SK-N-SH (cell line): ENCODE measurements at regions not wholly inside any gene's neighbourhood (a gene's known extent, or its start where the extent isn't known, plus 50 kb on each side); places are given as distances from the start of the nearest gene placed in this dataset.

Source experiments
- CTCF ChIA-PET: fragments of 300-600, 350-600 bp; formaldehyde crosslinking; extraction: SDS; loops from one replicate; lab custom pipeline; 2021; lab: Yijun Ruan, JAX
- POLR2A ChIA-PET: fragments of 350-600 bp; sonication (Branson Sonifier 250); formaldehyde crosslinking; extraction: SDS; loops from one replicate; lab custom pipeline; 2020; ENCODE audit warnings: antibody characterized with exemption, inconsistent platforms; lab: Yijun Ruan, JAX
- DNase-seq: peaks from one replicate; pipeline ENCODE4 v3.0.0; 2012
- H2AFZ ChIP-seq: fragments of 200-600 bp; sonication (generic); 2 replicates; pipeline ENCODE4 v1.8.1; 2016; ENCODE audit warnings: antibody characterized with exemption, mild to moderate bottlenecking, low read depth
- H3F3A ChIP-seq: fragments of 200-600 bp; sonication (generic); replicated peaks from 2 replicates; pipeline ENCODE3; 2016; ENCODE audit warnings: antibody characterized with exemption, mild to moderate bottlenecking; ENCODE audit not compliant: insufficient read depth
- H3K27ac ChIP-seq, 2 experiments: fragments of 200-500 bp in 1 of 2; fragments of 200-600 bp in 1 of 2; sonication (Bioruptor generic) in 1 of 2; sonication (generic), shearing (Covaris generic) in 1 of 2; 2 replicates each; pipeline versions ENCODE4 v1.5.1 to v1.6.1; 2014 to 2016; ENCODE audit warnings: low read depth in 2 of 2, inconsistent platforms in 1 of 2, low read length in 1 of 2, mild to moderate bottlenecking in 1 of 2, mixed read lengths in 1 of 2
- H3K27me3 ChIP-seq: fragments of 200-600 bp; sonication (generic), shearing (Covaris generic); 2 replicates; pipeline ENCODE4 v1.6.1; 2016; ENCODE audit warnings: mixed run types; ENCODE audit not compliant: insufficient read depth
- H3K36me3 ChIP-seq, 2 experiments: fragments of 200-500 bp in 1 of 2; fragments of 200-600 bp in 1 of 2; sonication (Bioruptor generic) in 1 of 2; sonication (generic) in 1 of 2; replicated peaks in 1 of 2; 2 replicates each; pipeline versions ENCODE3 to v1.5.1; 2014 to 2016; ENCODE audit warnings: low read length in 1 of 2, mild to moderate bottlenecking in 1 of 2; ENCODE audit not compliant: insufficient read depth in 2 of 2, control insufficient read depth in 1 of 2
- H3K4me1 ChIP-seq, 2 experiments: fragments of 200-500 bp in 1 of 2; fragments of 200-600 bp in 1 of 2; sonication (Bioruptor generic) in 1 of 2; sonication (generic), shearing (Covaris generic) in 1 of 2; 2 replicates each; pipeline versions ENCODE4 v1.5.1 to v1.6.1; 2014 to 2016; ENCODE audit warnings: low read depth in 1 of 2, low read length in 1 of 2, mixed run types in 1 of 2; ENCODE audit not compliant: insufficient read depth in 2 of 2, control insufficient read depth in 1 of 2
- H3K4me2 ChIP-seq: fragments of 200-600 bp; sonication (generic), shearing (Covaris generic); 2 replicates; pipeline ENCODE4 v1.6.1; 2017; ENCODE audit warnings: mixed run types
- H3K4me3 ChIP-seq, 2 experiments: fragments of 200-500 bp in 1 of 2; fragments of 200-600 bp in 1 of 2; sonication (Bioruptor generic) in 1 of 2; sonication (generic), shearing (Covaris generic) in 1 of 2; 2 replicates each; pipeline versions ENCODE4 v1.5.1 to v1.8.1; 2014 to 2016; ENCODE audit warnings: low read depth in 2 of 2, inconsistent platforms in 1 of 2, low read length in 1 of 2, mild to moderate bottlenecking in 1 of 2, mixed read lengths in 1 of 2, moderate library complexity in 1 of 2
- H3K79me2 ChIP-seq: fragments of 200-600 bp; sonication (generic); 2 replicates; pipeline ENCODE4 v1.8.1; 2017; ENCODE audit warnings: mild to moderate bottlenecking; ENCODE audit not compliant: insufficient read depth
- H3K9ac ChIP-seq: fragments of 200-600 bp; sonication (generic); 2 replicates; pipeline ENCODE4 v1.6.1; 2017; ENCODE audit warnings: mixed run types
- H3K9me2 ChIP-seq: fragments of 200-600 bp; sonication (generic); 2 replicates; pipeline ENCODE4 v1.6.1; 2017; ENCODE audit warnings: mixed run types
- H3K9me3 ChIP-seq: fragments of 200-600 bp; sonication (generic); 2 replicates; pipeline ENCODE4 v1.6.1; 2017; ENCODE audit warnings: mixed run types, mild to moderate bottlenecking, moderate library complexity
- H4K20me1 ChIP-seq: fragments of 200-600 bp; sonication (generic); 2 replicates; pipeline ENCODE4 v1.6.1; 2017; ENCODE audit warnings: mild to moderate bottlenecking, mixed run types; ENCODE audit not compliant: insufficient read depth
- ELF1 ChIP-seq: IDR thresholded peaks from 2 replicates; pipeline ENCODE4 v1.4.0; 2012
- EP300 ChIP-seq, 2 experiments: IDR thresholded peaks; 2 replicates each; pipeline versions ENCODE4 v1.4.0 to v1.6.1; 2012; ENCODE audit warnings: borderline replicate concordance in 1 of 2, low read depth in 1 of 2, low read length in 1 of 2
- EZH2phosphoT487 ChIP-seq: fragments of 200-600 bp; sonication (generic); IDR thresholded peaks from 2 replicates; pipeline ENCODE4 v1.6.1; 2017; ENCODE audit warnings: low read depth, mixed run types, mild to moderate bottlenecking, antibody characterized with exemption, moderate library complexity, borderline replicate concordance
- FOXJ3 ChIP-seq: sonication (generic); formaldehyde crosslinking; IDR thresholded peaks from 2 replicates; pipeline ENCODE4 v1.5.1; 2020; ENCODE audit warnings: mild to moderate bottlenecking, missing genetic modification reagents
- FOXM1 ChIP-seq: IDR thresholded peaks from 2 replicates; pipeline ENCODE4 v1.4.0; 2012; ENCODE audit warnings: low read depth, mild to moderate bottlenecking
- GATA2 ChIP-seq: sonication (generic); formaldehyde crosslinking; IDR thresholded peaks from 2 replicates; pipeline ENCODE4 v1.5.0; 2020; ENCODE audit warnings: mild to moderate bottlenecking, missing genetic modification reagents
- MEF2A ChIP-seq: IDR thresholded peaks from 2 replicates; pipeline ENCODE4 v1.4.0; 2012; ENCODE audit warnings: low read depth, borderline replicate concordance
- POLR2AphosphoS5 ChIP-seq: IDR thresholded peaks from 2 replicates; pipeline ENCODE4 v1.6.1; 2012; ENCODE audit warnings: low read depth, low read length
- RAD21 ChIP-seq: IDR thresholded peaks from 2 replicates; pipeline ENCODE4 v1.6.1; 2012; ENCODE audit warnings: mild to moderate bottlenecking, low read length
- RCOR1 ChIP-seq: fragments of 150-350 bp; IDR thresholded peaks from 2 replicates; pipeline ENCODE4 v1.6.1; 2017; ENCODE audit warnings: antibody characterized with exemption, low read length
- RFX5 ChIP-seq: IDR thresholded peaks from 2 replicates; pipeline ENCODE4 v1.6.1; 2012; ENCODE audit warnings: mild to moderate bottlenecking, improper control_type of control experiment, low read length
- RXRA ChIP-seq: IDR thresholded peaks from 2 replicates; pipeline ENCODE4 v1.4.0; 2012; ENCODE audit warnings: low read depth, mild to moderate bottlenecking, borderline replicate concordance
- SIN3A ChIP-seq: IDR thresholded peaks from 2 replicates; pipeline ENCODE4 v1.6.1; 2012; ENCODE audit warnings: low read depth, mild to moderate bottlenecking, low read length, moderate library complexity, borderline replicate concordance
- SMC3 ChIP-seq: IDR thresholded peaks from 2 replicates; pipeline ENCODE4 v1.6.1; 2012; ENCODE audit warnings: low read depth, low read length, improper control_type of control experiment
- TAF1 ChIP-seq: IDR thresholded peaks from 2 replicates; pipeline ENCODE4 v1.6.1; 2012; ENCODE audit warnings: low read depth, mild to moderate bottlenecking, low read length, moderate library complexity, borderline replicate concordance
- TEAD4 ChIP-seq: IDR thresholded peaks from 2 replicates; pipeline ENCODE4 v1.4.0; 2012; ENCODE audit warnings: mild to moderate bottlenecking, borderline replicate concordance; ENCODE audit not compliant: insufficient read depth
- YY1 ChIP-seq: IDR thresholded peaks from 2 replicates; pipeline ENCODE4 v1.4.0; 2012; ENCODE audit warnings: low read depth, mild to moderate bottlenecking
- WGBS: methylation state at CpG from one replicate; pipeline ENCODE4 v1.1.6; 2017; ENCODE audit warnings: low lambda C conversion rate; 5-methylcytosine and 5-hydroxymethylcytosine counted together
- TF ChIP-seq, protein P1 (sequence below): IDR thresholded peaks from 2 replicates; pipeline ENCODE4 v1.4.0; 2012; ENCODE audit warnings: low read depth
- TF ChIP-seq, protein P2 (sequence below): IDR thresholded peaks from 2 replicates; pipeline ENCODE4 v1.6.1; 2012; ENCODE audit warnings: mild to moderate bottlenecking, low read depth, low read length, moderate library complexity

DNA sequence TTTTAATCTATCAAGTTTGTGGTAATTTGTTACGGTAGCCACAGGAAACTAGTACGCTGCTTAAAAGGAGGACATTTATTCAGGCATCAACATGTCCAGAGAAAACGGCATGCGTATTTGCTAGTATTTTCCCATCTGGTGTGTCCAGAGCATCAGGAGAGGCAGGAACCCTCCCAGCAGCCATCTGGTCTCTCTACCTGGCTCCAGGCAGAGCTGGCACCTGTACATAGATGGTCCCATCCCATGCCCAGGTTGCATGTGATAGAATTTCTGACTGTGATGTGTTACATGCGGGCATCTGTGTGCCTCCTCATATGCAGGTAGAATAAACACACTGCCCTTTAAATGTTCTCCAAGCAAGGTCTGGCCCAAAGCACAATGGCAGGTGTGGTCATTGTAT, 57.9 kb upstream of the PAGE1 start:
- no peak overlapping the region for H3K9ac ChIP-seq
- no peak overlapping the region for H2AFZ ChIP-seq
- CTCF ChIA-PET = interaction anchor here (0.7 to 1.9 kb wide), 13 partner anchors 11 to 468 kb away, joined by 3 to 7 read pairs (median 5); no protein-coding TSS in a partner anchor
- no peaks in the 10 kb centered on the region for H3K79me2 ChIP-seq
- H3K27ac ChIP-seq = no peak overlapping the region
- no peak overlapping the region for H3K4me3 ChIP-seq
- H3K27me3 ChIP-seq = peaks cover 12% of the 10 kb centered on the region; the same call in 1 of the 2 replicates
- no peaks in the 10 kb centered on the region for H3F3A ChIP-seq
- no peaks in the 10 kb centered on the region for H3K9me3 ChIP-seq
- H3K9me2 ChIP-seq = no peaks in the 10 kb centered on the region
- WGBS = 46% methylated on average over 4 of the region's 5 CpGs
- H4K20me1 ChIP-seq = no peaks in the 10 kb centered on the region
- no peak for DNase-seq
- no peaks in the 10 kb centered on the region for H3K36me3 ChIP-seq
- H3K4me2 ChIP-seq = no peak overlapping the region
- POLR2A ChIA-PET = no interaction called here
- no peaks in the 10 kb centered on the region for H3K4me1 ChIP-seq
- TF ChIP-seq POLR2AphosphoS5 (no peak), TAF1 (no peak), MEF2A (no peak), EZH2phosphoT487 (no peak), YY1 (no peak), FOXM1 (no peak), SIN3A (no peak), FOXJ3 (CRISPR knock-in tag) (no peak), GATA2 (CRISPR knock-in tag) (no peak), EP300 (IDR thresholded peaks at IDR 0.05; ENCODE audit: borderline replicate concordance in 1 of 2, low read depth in 1 of 2, low read length in 1 of 2) (no peak), TEAD4 (no peak), SMC3 (no peak), ELF1 (no peak), RXRA (no peak), RAD21 (no peak), RFX5 (no peak), RCOR1 (no peak)
- TF ChIP-seq, protein P1, sequence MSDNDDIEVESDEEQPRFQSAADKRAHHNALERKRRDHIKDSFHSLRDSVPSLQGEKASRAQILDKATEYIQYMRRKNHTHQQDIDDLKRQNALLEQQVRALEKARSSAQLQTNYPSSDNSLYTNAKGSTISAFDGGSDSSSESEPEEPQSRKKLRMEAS = no peak
- TF ChIP-seq, protein P2, sequence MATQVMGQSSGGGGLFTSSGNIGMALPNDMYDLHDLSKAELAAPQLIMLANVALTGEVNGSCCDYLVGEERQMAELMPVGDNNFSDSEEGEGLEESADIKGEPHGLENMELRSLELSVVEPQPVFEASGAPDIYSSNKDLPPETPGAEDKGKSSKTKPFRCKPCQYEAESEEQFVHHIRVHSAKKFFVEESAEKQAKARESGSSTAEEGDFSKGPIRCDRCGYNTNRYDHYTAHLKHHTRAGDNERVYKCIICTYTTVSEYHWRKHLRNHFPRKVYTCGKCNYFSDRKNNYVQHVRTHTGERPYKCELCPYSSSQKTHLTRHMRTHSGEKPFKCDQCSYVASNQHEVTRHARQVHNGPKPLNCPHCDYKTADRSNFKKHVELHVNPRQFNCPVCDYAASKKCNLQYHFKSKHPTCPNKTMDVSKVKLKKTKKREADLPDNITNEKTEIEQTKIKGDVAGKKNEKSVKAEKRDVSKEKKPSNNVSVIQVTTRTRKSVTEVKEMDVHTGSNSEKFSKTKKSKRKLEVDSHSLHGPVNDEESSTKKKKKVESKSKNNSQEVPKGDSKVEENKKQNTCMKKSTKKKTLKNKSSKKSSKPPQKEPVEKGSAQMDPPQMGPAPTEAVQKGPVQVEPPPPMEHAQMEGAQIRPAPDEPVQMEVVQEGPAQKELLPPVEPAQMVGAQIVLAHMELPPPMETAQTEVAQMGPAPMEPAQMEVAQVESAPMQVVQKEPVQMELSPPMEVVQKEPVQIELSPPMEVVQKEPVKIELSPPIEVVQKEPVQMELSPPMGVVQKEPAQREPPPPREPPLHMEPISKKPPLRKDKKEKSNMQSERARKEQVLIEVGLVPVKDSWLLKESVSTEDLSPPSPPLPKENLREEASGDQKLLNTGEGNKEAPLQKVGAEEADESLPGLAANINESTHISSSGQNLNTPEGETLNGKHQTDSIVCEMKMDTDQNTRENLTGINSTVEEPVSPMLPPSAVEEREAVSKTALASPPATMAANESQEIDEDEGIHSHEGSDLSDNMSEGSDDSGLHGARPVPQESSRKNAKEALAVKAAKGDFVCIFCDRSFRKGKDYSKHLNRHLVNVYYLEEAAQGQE = no peak
